ENCODE measurements at regions not wholly inside any gene's neighbourhood (a gene's known extent, or its start where the extent isn't known, plus 50 kb on each side); places are given as distances from the start of the nearest gene placed in this dataset.

GRCh38 chr5:135240781-135241360 is 158.2 kb downstream of the MACROH2A1 start:
- Histone ChIP-seq H3K27ac (no peak overlapping the region), H3K36me3 (no peaks in the 10 kb centered on the region), H3K4me3 (no peak overlapping the region), H3K27me3 (no peaks in the 10 kb centered on the region), H3K4me1 (peaks cover 4 to 97% (median 47%) of the 10 kb centered on the region in 3 donors), H3K9me3 (no peaks in the 10 kb centered on the region)
- TF ChIP-seq POLR2AphosphoS5 (IDR thresholded peaks at IDR 0.05) (no peak), EP300 (IDR thresholded peaks at IDR 0.05) (no peak), CTCF (IDR thresholded peaks at IDR 0.05) (no peak), POLR2A (IDR thresholded peaks at IDR 0.05) (no peak)
- no peak for ATAC-seq
- WGBS, 2 donors (ENCODE audit: low coverage in 1 of 2) = 85 to 89% methylated on average over 1 to 2 of the region's 2 CpGs

GRCh38 chr5:135240283-135240633 is 158.8 kb downstream of the MACROH2A1 start:
- no peaks in the 10 kb centered on the region for H3K36me3 ChIP-seq
- H3K9me3 ChIP-seq = no peaks in the 10 kb centered on the region
- ATAC-seq = no peak
- WGBS, 2 donors (ENCODE audit: low coverage in 1 of 2) = 80 to 85% methylated on average over 1 to 3 of the region's 3 CpGs
- no peaks in the 10 kb centered on the region for H3K27me3 ChIP-seq
- H3K4me1 ChIP-seq = peaks cover 4 to 90% (median 47%) of the 10 kb centered on the region in 3 donors
- peak overlapping the region in 1 of 4 donors; percentile 50 for H3K27ac ChIP-seq
- TF ChIP-seq CTCF (IDR thresholded peaks at IDR 0.05) (no peak), POLR2A (IDR thresholded peaks at IDR 0.05) (no peak), EP300 (IDR thresholded peaks at IDR 0.05) (no peak), POLR2AphosphoS5 (IDR thresholded peaks at IDR 0.05) (no peak)
- no peak overlapping the region for H3K4me3 ChIP-seq

GRCh38 chr5:135239453-135240282 is 159.4 kb downstream of the MACROH2A1 start:
- H3K36me3 ChIP-seq = no peaks in the 10 kb centered on the region
- no peaks in the 10 kb centered on the region for H3K9me3 ChIP-seq
- H3K27me3 ChIP-seq = no peaks in the 10 kb centered on the region
- peaks cover 4 to 85% (median 47%) of the 10 kb centered on the region in 3 donors for H3K4me1 ChIP-seq
- no peak for TF ChIP-seq CTCF (IDR thresholded peaks at IDR 0.05)
- TF ChIP-seq POLR2AphosphoS5 (IDR thresholded peaks at IDR 0.05) = no peak
- no peak for TF ChIP-seq EP300 (IDR thresholded peaks at IDR 0.05)
- no peak for TF ChIP-seq POLR2A (IDR thresholded peaks at IDR 0.05)
- no peak for ATAC-seq
- H3K27ac ChIP-seq = peak overlapping the region in 2 of 4 donors; percentile 13 to 50
- H3K4me3 ChIP-seq = no peak overlapping the region
- WGBS, 2 donors (ENCODE audit: low coverage in 1 of 2) = 13% methylated on average over 4 of the region's 11 CpGs; no CpG with 5 or more reads in 1 of the 2 donors

- Histone ChIP-seq H3K27me3 (no peaks in the 10 kb centered on the region), H3K27ac (peak overlapping the region in 1 of 4 donors; percentile 50), H3K4me3 (no peak overlapping the region), H3K9me3 (no peaks in the 10 kb centered on the region), H3K36me3 (no peaks in the 10 kb centered on the region), H3K4me1 (peaks cover 4 to 76% (median 46%) of the 10 kb centered on the region in 3 donors)
- 71 to 89% methylated on average over 3 to 6 of the region's 11 CpGs for WGBS, 2 donors (ENCODE audit: low coverage in 1 of 2)
- no peak for ATAC-seq
- no peak for TF ChIP-seq EP300 (IDR thresholded peaks at IDR 0.05)
- no peak for TF ChIP-seq CTCF (IDR thresholded peaks at IDR 0.05)
- TF ChIP-seq POLR2A (IDR thresholded peaks at IDR 0.05) = no peak
- TF ChIP-seq POLR2AphosphoS5 (IDR thresholded peaks at IDR 0.05) = no peak
Measured at GRCh38 chr5:135238622-135239452, 160.2 kb downstream of the MACROH2A1 start.

Data from gastroesophageal sphincter (tissue), 4 donors.